ENCODE measurements at regions not wholly inside any gene's neighbourhood (a gene's known extent, or its start where the extent isn't known, plus 50 kb on each side); places are given as distances from the start of the nearest gene placed in this dataset.

- no peaks in the 10 kb centered on the region for H3K27me3 Mint-ChIP-seq (ENCODE audit: unreplicated experiment)
- H3K36me3 Mint-ChIP-seq (ENCODE audit: low read depth, unreplicated experiment) = no peaks in the 10 kb centered on the region
- no peak for DNase-seq (ENCODE audit: low spot score)
- H3K9me3 Mint-ChIP-seq (ENCODE audit: unreplicated experiment) = peaks cover 4% of the 10 kb centered on the region
- H3K4me1 Mint-ChIP-seq (ENCODE audit: unreplicated experiment) = no peaks in the 10 kb centered on the region
- H3K27ac Mint-ChIP-seq (ENCODE audit: unreplicated experiment) = no peak overlapping the region
- TF ChIP-seq, protein P1, sequence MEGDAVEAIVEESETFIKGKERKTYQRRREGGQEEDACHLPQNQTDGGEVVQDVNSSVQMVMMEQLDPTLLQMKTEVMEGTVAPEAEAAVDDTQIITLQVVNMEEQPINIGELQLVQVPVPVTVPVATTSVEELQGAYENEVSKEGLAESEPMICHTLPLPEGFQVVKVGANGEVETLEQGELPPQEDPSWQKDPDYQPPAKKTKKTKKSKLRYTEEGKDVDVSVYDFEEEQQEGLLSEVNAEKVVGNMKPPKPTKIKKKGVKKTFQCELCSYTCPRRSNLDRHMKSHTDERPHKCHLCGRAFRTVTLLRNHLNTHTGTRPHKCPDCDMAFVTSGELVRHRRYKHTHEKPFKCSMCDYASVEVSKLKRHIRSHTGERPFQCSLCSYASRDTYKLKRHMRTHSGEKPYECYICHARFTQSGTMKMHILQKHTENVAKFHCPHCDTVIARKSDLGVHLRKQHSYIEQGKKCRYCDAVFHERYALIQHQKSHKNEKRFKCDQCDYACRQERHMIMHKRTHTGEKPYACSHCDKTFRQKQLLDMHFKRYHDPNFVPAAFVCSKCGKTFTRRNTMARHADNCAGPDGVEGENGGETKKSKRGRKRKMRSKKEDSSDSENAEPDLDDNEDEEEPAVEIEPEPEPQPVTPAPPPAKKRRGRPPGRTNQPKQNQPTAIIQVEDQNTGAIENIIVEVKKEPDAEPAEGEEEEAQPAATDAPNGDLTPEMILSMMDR (IDR thresholded peaks at IDR 0.05; ENCODE audit: unreplicated experiment) = no peak
- H3K4me3 Mint-ChIP-seq (ENCODE audit: unreplicated experiment) = no peak overlapping the region
Observed at GRCh38 chr2:138171244-138171643, 207.0 kb downstream of the HNMT start.

DNA sequence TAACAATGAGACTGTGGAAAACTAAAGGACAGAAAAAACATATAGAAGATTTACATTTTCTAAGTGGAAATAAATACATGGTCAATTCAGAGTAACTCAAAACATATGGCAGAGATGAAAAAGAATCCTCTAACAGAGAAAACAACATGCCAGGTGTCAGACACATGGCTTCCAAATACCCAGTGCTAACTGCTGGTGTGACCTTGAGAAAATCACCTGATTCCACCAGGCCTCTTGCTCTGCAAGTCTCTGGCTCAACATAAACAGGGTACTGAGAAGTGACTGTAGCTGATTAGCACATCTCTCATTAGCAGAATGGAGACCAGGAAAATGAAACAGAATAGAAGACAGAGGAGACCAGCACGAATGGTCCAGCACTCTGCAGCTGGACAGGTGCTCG, 210.8 kb downstream of the HNMT start:
- TF ChIP-seq, protein P1 (IDR thresholded peaks at IDR 0.05; ENCODE audit: unreplicated experiment) = no peak
- H3K4me1 Mint-ChIP-seq (ENCODE audit: unreplicated experiment) = no peaks in the 10 kb centered on the region
- no peak overlapping the region for H3K27ac Mint-ChIP-seq (ENCODE audit: unreplicated experiment)
- no peaks in the 10 kb centered on the region for H3K36me3 Mint-ChIP-seq (ENCODE audit: low read depth, unreplicated experiment)
- H3K4me3 Mint-ChIP-seq (ENCODE audit: unreplicated experiment) = no peak overlapping the region
- H3K27me3 Mint-ChIP-seq (ENCODE audit: unreplicated experiment) = peaks cover 6% of the 10 kb centered on the region
- H3K9me3 Mint-ChIP-seq (ENCODE audit: unreplicated experiment) = no peaks in the 10 kb centered on the region
- no peak for DNase-seq (ENCODE audit: low spot score)

- Mint-ChIP-seq H3K27me3 (ENCODE audit: unreplicated experiment) (peaks cover 6% of the 10 kb centered on the region), H3K4me3 (ENCODE audit: unreplicated experiment) (no peak overlapping the region), H3K9me3 (ENCODE audit: unreplicated experiment) (no peaks in the 10 kb centered on the region), H3K36me3 (ENCODE audit: low read depth, unreplicated experiment) (no peaks in the 10 kb centered on the region), H3K27ac (ENCODE audit: unreplicated experiment) (no peak overlapping the region), H3K4me1 (ENCODE audit: unreplicated experiment) (no peaks in the 10 kb centered on the region)
- TF ChIP-seq, protein P1 (IDR thresholded peaks at IDR 0.05; ENCODE audit: unreplicated experiment) = no peak
- DNase-seq (ENCODE audit: low spot score) = no peak
Observed at GRCh38 chr2:138176862-138177439, 212.7 kb downstream of the HNMT start.

DNA sequence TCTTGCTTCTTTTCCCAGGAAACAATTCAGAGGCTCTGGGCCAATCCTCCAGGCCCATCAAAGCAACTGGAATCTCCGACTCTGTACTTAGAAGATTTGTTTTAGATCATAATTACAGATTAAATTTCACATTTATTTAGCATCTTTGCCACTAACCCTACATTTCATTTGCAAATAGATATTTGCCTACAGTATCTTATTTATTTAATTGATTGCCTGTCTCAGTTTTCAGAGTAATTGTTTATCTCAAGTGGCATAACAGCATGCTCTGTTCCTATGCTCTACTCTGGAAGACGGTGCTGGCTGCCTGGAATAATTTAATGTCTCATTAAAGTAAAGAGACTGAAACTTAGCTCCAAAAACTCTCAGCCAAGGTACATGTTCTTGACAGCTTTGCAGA, 213.4 kb downstream of the HNMT start:
- H3K9me3 Mint-ChIP-seq (ENCODE audit: unreplicated experiment) = no peaks in the 10 kb centered on the region
- peaks cover 6% of the 10 kb centered on the region for H3K27me3 Mint-ChIP-seq (ENCODE audit: unreplicated experiment)
- no peaks in the 10 kb centered on the region for H3K4me1 Mint-ChIP-seq (ENCODE audit: unreplicated experiment)
- no peak for DNase-seq (ENCODE audit: low spot score)
- TF ChIP-seq, protein P1 (IDR thresholded peaks at IDR 0.05; ENCODE audit: unreplicated experiment) = no peak
- H3K4me3 Mint-ChIP-seq (ENCODE audit: unreplicated experiment) = no peak overlapping the region
- H3K36me3 Mint-ChIP-seq (ENCODE audit: low read depth, unreplicated experiment) = no peaks in the 10 kb centered on the region
- H3K27ac Mint-ChIP-seq (ENCODE audit: unreplicated experiment) = no peak overlapping the region

- Mint-ChIP-seq H3K4me1 (ENCODE audit: unreplicated experiment) (no peaks in the 10 kb centered on the region), H3K9me3 (ENCODE audit: unreplicated experiment) (no peaks in the 10 kb centered on the region), H3K27me3 (ENCODE audit: unreplicated experiment) (peaks cover 6% of the 10 kb centered on the region), H3K36me3 (ENCODE audit: low read depth, unreplicated experiment) (no peaks in the 10 kb centered on the region), H3K27ac (ENCODE audit: unreplicated experiment) (no peak overlapping the region), H3K4me3 (ENCODE audit: unreplicated experiment) (no peak overlapping the region)
- DNase-seq (ENCODE audit: low spot score) = no peak
- TF ChIP-seq, protein P1 (IDR thresholded peaks at IDR 0.05; ENCODE audit: unreplicated experiment) = no peak
Observed at GRCh38 chr2:138180692-138181386, 216.6 kb downstream of the HNMT start.

Data from endothelial cell (in vitro differentiated cells).